Spleen (tissue), 11 donors: ENCODE measurements at regions not wholly inside any gene's neighbourhood (a gene's known extent, or its start where the extent isn't known, plus 50 kb on each side); places are given as distances from the start of the nearest gene placed in this dataset.

Experiments
- DNase-seq: peaks from one replicate; pipeline ENCODE4 v3.0.0-alpha.2; 2020
- H3K27ac ChIP-seq, 8 donors: fragments of 200-600 bp; sonication (generic) in 7 of 8; 1 replicate in 4 of 8; 2 replicates in 4 of 8; pipeline versions ENCODE4 v1.5.0 to v1.8.0; 2016 to 2021; ENCODE audit warnings: inconsistent platforms in 4 of 8, mild to moderate bottlenecking in 4 of 8, moderate library complexity in 1 of 8
- H3K27me3 ChIP-seq, 7 donors: fragments of 200-600 bp; sonication (generic) in 6 of 7; replicated peaks in 1 of 7; 1 replicate in 4 of 7; 2 replicates in 3 of 7; pipeline versions ENCODE4 v1.5.0 to v1.8.0; 2016 to 2021; ENCODE audit warnings: inconsistent platforms in 3 of 7, mild to moderate bottlenecking in 1 of 7
- H3K36me3 ChIP-seq, 6 donors: fragments of 200-600 bp; sonication (generic) in 5 of 6; 1 replicate in 4 of 6; 2 replicates in 2 of 6; pipeline versions ENCODE4 v1.5.0 to v1.8.0; 2016 to 2021; ENCODE audit warnings: inconsistent platforms in 2 of 6
- H3K4me1 ChIP-seq, 6 donors: fragments of 200-600 bp; sonication (generic) in 5 of 6; 1 replicate in 3 of 6; 2 replicates in 3 of 6; pipeline versions ENCODE4 v1.5.0 to v1.8.0; 2016 to 2021; ENCODE audit warnings: inconsistent platforms in 3 of 6
- H3K4me3 ChIP-seq, 8 donors: fragments of 200-600 bp; sonication (generic) in 7 of 8; 1 replicate in 4 of 8; 2 replicates in 4 of 8; pipeline versions ENCODE4 v1.5.0 to v1.8.0; 2016 to 2021; ENCODE audit warnings: inconsistent platforms in 4 of 8, mild to moderate bottlenecking in 4 of 8, moderate library complexity in 2 of 8
- H3K9me3 ChIP-seq, 8 donors: fragments of 200-600 bp; sonication (generic) in 7 of 8; 1 replicate in 4 of 8; 2 replicates in 4 of 8; pipeline versions ENCODE4 v1.5.0 to v1.8.0; 2016 to 2021; ENCODE audit warnings: inconsistent platforms in 4 of 8
- POLR2A ChIP-seq, 3 donors: fragments of 450-650 bp; IDR thresholded peaks; one replicate each; pipeline ENCODE4 v1.5.1; 2017; ENCODE audit warnings: antibody characterized with exemption in 3 of 3, mild to moderate bottlenecking in 1 of 3
- POLR2AphosphoS5 ChIP-seq, 3 donors: sonication (generic); formaldehyde crosslinking; IDR thresholded peaks; one replicate each; pipeline ENCODE4 v1.5.1; 2017; ENCODE audit warnings: antibody characterized with exemption in 3 of 3
- WGBS, 5 donors: extraction: QIAGEN DNeasy Blood & Tissue Kit in 3 of 5; methylation state at CpG; one replicate each; pipeline versions ENCODE4 v1.1.5 to v1.1.7; 2013 to 2018; 5-methylcytosine and 5-hydroxymethylcytosine counted together
- intact Hi-C: fragments of 100-400 bp; cut with DNase I; formaldehyde crosslinking; loops from one replicate; pipeline ENCODE4 v1.15.0; 2023; ENCODE audit warnings: low total_unique reads
- TF ChIP-seq, protein P1 (sequence below), 11 experiments: fragments of 200-600 bp in 7 of 11; fragments of 450-650 bp in 4 of 11; sonication (generic) in 4 of 11; IDR thresholded peaks in 8 of 11; conservative IDR thresholded peaks in 3 of 11; 1 replicate in 7 of 11; 2 replicates in 4 of 11; pipeline versions ENCODE4 v1.4.0 to v1.8.0; 2016 to 2021; ENCODE audit warnings: antibody characterized with exemption in 11 of 11, inconsistent platforms in 4 of 11, mild to moderate bottlenecking in 1 of 11
- donor health status: healthy with polysubstance abuse.
- donor health status: DM: no; HTN: no; CAD: no; lungs with moderate emphysema.
- donor health status: DM: no; HTN: no; CAD: no.
- donor health status: Bipolar disorder and iron deficiency.
- donor health status: healthy.
- donor health status: DM: no; HTN: no; CAD: no.
- donor health status: DM: yes; HTN: yes; CAD: no.

DNA sequence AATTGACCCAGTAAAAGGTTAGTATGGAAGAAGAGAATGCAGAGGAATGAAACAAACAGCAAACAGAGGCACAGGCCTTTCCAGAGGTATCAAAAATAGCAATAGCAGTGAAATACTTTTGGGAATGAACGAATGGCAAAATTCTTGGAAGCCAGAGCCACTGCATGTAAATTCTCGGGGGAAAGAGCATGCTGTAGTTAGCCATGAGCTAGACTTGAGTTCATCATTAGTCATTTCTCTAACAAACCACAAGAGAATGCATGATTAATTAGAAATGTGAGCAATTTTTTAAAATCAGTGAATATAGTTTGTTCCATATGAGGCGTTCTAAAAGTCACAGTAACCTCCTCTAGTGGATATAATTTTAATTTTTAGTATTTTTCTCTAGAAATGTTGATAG, 170.3 kb upstream of the PRR16 start:
- TF ChIP-seq POLR2AphosphoS5 (IDR thresholded peaks at IDR 0.05) (no peak), POLR2A (IDR thresholded peaks at IDR 0.05) (no peak)
- TF ChIP-seq, protein P1, sequence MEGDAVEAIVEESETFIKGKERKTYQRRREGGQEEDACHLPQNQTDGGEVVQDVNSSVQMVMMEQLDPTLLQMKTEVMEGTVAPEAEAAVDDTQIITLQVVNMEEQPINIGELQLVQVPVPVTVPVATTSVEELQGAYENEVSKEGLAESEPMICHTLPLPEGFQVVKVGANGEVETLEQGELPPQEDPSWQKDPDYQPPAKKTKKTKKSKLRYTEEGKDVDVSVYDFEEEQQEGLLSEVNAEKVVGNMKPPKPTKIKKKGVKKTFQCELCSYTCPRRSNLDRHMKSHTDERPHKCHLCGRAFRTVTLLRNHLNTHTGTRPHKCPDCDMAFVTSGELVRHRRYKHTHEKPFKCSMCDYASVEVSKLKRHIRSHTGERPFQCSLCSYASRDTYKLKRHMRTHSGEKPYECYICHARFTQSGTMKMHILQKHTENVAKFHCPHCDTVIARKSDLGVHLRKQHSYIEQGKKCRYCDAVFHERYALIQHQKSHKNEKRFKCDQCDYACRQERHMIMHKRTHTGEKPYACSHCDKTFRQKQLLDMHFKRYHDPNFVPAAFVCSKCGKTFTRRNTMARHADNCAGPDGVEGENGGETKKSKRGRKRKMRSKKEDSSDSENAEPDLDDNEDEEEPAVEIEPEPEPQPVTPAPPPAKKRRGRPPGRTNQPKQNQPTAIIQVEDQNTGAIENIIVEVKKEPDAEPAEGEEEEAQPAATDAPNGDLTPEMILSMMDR (IDR thresholded peaks at IDR 0.05 in 8 of 11, conservative IDR thresholded peaks at IDR 0.05 in 3 of 11): no peak
- H3K4me3 ChIP-seq: no peak overlapping the region
- no peak for DNase-seq
- no peaks in the 10 kb centered on the region for H3K36me3 ChIP-seq
- no peaks in the 10 kb centered on the region for H3K4me1 ChIP-seq
- WGBS, 5 donors: 67 to 89% (median 79%) methylated on average over 3 of the region's 3 CpGs
- H3K27ac ChIP-seq: no peak overlapping the region
- no peaks in the 10 kb centered on the region for H3K27me3 ChIP-seq
- intact Hi-C loops: no loop called here
- H3K9me3 ChIP-seq: no peaks in the 10 kb centered on the region

DNA sequence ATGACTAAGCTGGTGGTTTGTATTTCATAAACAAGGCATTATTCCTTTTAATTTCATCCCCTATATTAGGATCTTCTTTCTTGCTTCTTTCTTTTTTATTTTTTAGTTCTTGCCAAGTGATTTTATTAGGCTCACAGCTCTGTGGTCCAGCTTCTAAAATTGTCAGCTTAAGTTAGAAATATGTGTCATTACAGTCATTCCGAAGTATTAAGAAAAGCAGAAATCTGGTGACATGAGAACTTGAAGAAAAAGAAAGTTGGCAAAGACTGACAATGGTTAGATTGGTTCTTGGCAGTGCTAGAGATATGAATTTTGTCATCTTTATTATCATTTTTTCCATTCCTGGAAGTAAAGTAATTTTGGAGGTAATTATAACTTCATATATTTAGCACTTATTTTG, 166.5 kb upstream of the PRR16 start:
- H3K4me3 ChIP-seq: no peak overlapping the region
- TF ChIP-seq POLR2A (IDR thresholded peaks at IDR 0.05) (no peak), POLR2AphosphoS5 (IDR thresholded peaks at IDR 0.05) (no peak)
- TF ChIP-seq, protein P1 (IDR thresholded peaks at IDR 0.05 in 8 of 11, conservative IDR thresholded peaks at IDR 0.05 in 3 of 11): no peak
- no peaks in the 10 kb centered on the region for H3K27me3 ChIP-seq
- WGBS, 5 donors: 75 to 89% (median 80%) methylated on average over 1 of the region's 1 CpG
- H3K9me3 ChIP-seq: no peaks in the 10 kb centered on the region
- no peaks in the 10 kb centered on the region for H3K36me3 ChIP-seq
- no peak for DNase-seq
- no peaks in the 10 kb centered on the region for H3K4me1 ChIP-seq
- H3K27ac ChIP-seq: no peak overlapping the region
- intact Hi-C loops: no loop called here

DNA sequence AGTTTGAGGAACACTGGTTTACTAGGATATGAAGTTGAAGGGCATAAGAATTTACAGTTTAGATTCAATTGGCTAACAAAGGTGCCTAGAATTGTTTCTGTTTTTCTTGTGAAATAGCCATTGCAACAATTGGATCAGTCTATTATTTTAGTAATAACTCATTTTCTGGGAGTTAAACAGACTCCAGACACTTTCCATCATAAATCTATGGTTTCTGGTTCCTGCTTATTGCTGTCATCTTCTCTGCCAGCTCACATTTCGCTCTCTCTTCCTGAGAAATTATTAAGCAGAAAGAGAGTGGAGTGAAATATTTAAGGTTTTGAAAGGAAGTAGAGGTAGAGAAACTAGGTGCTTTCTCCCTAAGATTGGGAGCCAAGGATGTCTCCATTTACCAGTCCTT, 165.1 kb upstream of the PRR16 start:
- no peak overlapping the region for H3K27ac ChIP-seq
- DNase-seq: no peak
- no peak for TF ChIP-seq POLR2A (IDR thresholded peaks at IDR 0.05)
- no peak for TF ChIP-seq POLR2AphosphoS5 (IDR thresholded peaks at IDR 0.05)
- TF ChIP-seq, protein P1 (IDR thresholded peaks at IDR 0.05 in 8 of 11, conservative IDR thresholded peaks at IDR 0.05 in 3 of 11): no peak
- no peaks in the 10 kb centered on the region for H3K9me3 ChIP-seq
- no peaks in the 10 kb centered on the region for H3K4me1 ChIP-seq
- H3K27me3 ChIP-seq: no peaks in the 10 kb centered on the region
- H3K36me3 ChIP-seq: no peaks in the 10 kb centered on the region
- intact Hi-C loops: no loop called here
- no peak overlapping the region for H3K4me3 ChIP-seq
- 41 to 60% (median 50%) methylated on average over 1 of the region's 1 CpG for WGBS, 5 donors

DNA sequence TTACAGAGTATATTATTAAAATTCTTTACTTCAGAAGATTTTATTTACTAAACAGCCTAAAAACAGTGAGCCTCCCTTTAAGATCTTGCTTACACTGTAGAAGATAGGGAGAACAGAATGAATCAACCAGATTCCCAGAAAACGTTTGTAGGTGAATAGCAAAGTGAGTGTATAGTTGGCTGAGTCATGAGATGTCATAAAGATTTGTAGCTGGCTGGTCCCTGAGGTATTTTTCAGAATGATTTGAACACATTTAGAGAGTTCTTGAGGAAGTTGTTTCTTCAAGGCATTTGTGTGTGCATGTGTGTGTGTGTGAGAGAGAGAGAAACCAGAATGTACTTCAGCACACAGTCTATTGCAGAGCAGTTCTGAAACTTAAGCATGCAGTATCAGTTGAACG, 159.4 kb upstream of the PRR16 start:
- Histone ChIP-seq H3K27ac (no peak overlapping the region), H3K4me3 (no peak overlapping the region), H3K36me3 (no peaks in the 10 kb centered on the region), H3K4me1 (no peaks in the 10 kb centered on the region), H3K27me3 (no peaks in the 10 kb centered on the region), H3K9me3 (no peaks in the 10 kb centered on the region)
- 17 to 25% (median 20%) methylated on average over 2 of the region's 2 CpGs for WGBS, 5 donors
- intact Hi-C loops: no loop called here
- no peak for DNase-seq
- TF ChIP-seq POLR2AphosphoS5 (IDR thresholded peaks at IDR 0.05) (no peak), POLR2A (IDR thresholded peaks at IDR 0.05) (no peak)
- TF ChIP-seq, protein P1 (IDR thresholded peaks at IDR 0.05 in 8 of 11, conservative IDR thresholded peaks at IDR 0.05 in 3 of 11): no peak
